HG03060 (cell line): ENCODE measurements at regions not wholly inside any gene's neighbourhood (a gene's known extent, or its start where the extent isn't known, plus 50 kb on each side); places are given as distances from the start of the nearest gene placed in this dataset.
"Not testable (repeated sequence)": the region's sequence is repeated elsewhere in the genome, so short reads cannot be mapped to it uniquely, and the experiment has no call there.

Experiments
- ATAC-seq: cut with Tn5 transposase; IDR thresholded peaks from one replicate; pipeline ENCODE4 v1.9.1; 2021; ENCODE audit warnings: low read depth, moderate number of reproducible peaks; ENCODE audit not compliant: unreplicated experiment

- no peak for ATAC-seq
Measured at GRCh38 chr21:28725396-28725795, 267.3 kb downstream of the LTN1 start.

- no peak for ATAC-seq
Measured at GRCh38 chr21:28723646-28724045, 269.0 kb downstream of the LTN1 start.

- ATAC-seq, result no peak
Measured at GRCh38 chr21:28719723-28720122, 273.0 kb downstream of the LTN1 start.

- no peak for ATAC-seq
Measured at GRCh38 chr21:28714777-28715464, 277.8 kb downstream of the LTN1 start.

GRCh38 chr21:28712411-28712810 is 280.3 kb downstream of the LTN1 start:
- ATAC-seq, result no peak

GRCh38 chr21:28705616-28706015 is 287.1 kb downstream of the LTN1 start:
- no peak for ATAC-seq

- no peak for ATAC-seq
Measured at GRCh38 chr21:28704746-28705145, 287.9 kb downstream of the LTN1 start.

GRCh38 chr21:28703861-28704260 is 288.8 kb downstream of the LTN1 start:
- ATAC-seq, result no peak

GRCh38 chr21:28699596-28700259 is 292.9 kb downstream of the LTN1 start:
- ATAC-seq, result no peak

GRCh38 chr21:28699186-28699585 is 293.5 kb downstream of the LTN1 start:
- ATAC-seq, result no peak

- no peak for ATAC-seq
Measured at GRCh38 chr21:28696844-28697410, 295.8 kb downstream of the LTN1 start.

- no peak for ATAC-seq
Measured at GRCh38 chr21:28693476-28693875, 299.2 kb downstream of the LTN1 start.

- ATAC-seq, result no peak
Measured at GRCh38 chr21:28690196-28690595, 302.5 kb downstream of the LTN1 start.

- ATAC-seq, result no peak
Measured at GRCh38 chr21:28688381-28688780, 304.3 kb downstream of the LTN1 start.

- ATAC-seq, result no peak
Measured at GRCh38 chr21:28687586-28687985, 305.1 kb downstream of the LTN1 start.

GRCh38 chr21:28683982-28684752 is 308.5 kb downstream of the LTN1 start:
- no peak for ATAC-seq

- ATAC-seq, result not testable (repeated sequence)
Measured at GRCh38 chr21:28682884-28683283, 309.8 kb downstream of the LTN1 start.

GRCh38 chr21:28677096-28677495 is 315.6 kb downstream of the LTN1 start:
- ATAC-seq, result not testable (repeated sequence)

GRCh38 chr21:28675331-28676041 is 317.2 kb downstream of the LTN1 start:
- ATAC-seq, result no peak

- no peak for ATAC-seq
Measured at GRCh38 chr21:28674763-28675162, 317.9 kb downstream of the LTN1 start.
